ENCODE measurements at regions not wholly inside any gene's neighbourhood (a gene's known extent, or its start where the extent isn't known, plus 50 kb on each side); places are given as distances from the start of the nearest gene placed in this dataset.

DNA sequence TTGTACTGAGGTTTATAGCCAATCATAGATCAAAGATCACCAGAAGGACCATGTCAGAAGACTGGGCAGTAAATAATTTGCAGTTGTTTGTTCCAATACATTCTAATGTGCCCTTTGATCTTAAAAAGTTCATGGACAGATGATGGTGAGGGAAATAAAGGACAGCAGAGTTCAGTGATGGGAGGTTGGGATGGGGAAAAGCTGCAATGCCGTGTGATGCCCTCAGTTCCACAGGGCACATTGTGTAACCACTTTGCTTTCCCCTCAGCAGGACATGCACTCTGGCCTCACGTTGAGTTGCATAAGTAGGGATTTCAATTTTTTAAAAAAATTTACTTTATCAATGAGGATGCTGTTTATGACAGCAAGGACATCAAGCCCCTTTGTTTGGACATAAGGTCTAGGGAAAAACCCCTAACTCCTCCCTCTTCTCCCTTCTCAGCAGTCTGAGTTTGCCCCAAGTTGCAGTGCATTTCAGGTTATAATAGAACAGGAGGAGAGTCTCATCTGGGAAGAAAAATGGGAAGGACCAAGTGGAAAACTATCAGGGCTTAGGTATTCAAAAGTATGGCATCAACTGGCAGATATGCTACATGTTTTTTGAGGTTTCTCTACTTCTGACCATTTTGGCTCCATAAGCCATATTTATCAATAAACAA, 83.1 kb upstream of the TMED7 start:
- TF ChIP-seq, protein P1, sequence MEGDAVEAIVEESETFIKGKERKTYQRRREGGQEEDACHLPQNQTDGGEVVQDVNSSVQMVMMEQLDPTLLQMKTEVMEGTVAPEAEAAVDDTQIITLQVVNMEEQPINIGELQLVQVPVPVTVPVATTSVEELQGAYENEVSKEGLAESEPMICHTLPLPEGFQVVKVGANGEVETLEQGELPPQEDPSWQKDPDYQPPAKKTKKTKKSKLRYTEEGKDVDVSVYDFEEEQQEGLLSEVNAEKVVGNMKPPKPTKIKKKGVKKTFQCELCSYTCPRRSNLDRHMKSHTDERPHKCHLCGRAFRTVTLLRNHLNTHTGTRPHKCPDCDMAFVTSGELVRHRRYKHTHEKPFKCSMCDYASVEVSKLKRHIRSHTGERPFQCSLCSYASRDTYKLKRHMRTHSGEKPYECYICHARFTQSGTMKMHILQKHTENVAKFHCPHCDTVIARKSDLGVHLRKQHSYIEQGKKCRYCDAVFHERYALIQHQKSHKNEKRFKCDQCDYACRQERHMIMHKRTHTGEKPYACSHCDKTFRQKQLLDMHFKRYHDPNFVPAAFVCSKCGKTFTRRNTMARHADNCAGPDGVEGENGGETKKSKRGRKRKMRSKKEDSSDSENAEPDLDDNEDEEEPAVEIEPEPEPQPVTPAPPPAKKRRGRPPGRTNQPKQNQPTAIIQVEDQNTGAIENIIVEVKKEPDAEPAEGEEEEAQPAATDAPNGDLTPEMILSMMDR (IDR thresholded peaks at IDR 0.05): no peak
- no peak for TF ChIP-seq POLR2A (IDR thresholded peaks at IDR 0.05)

All from heart left ventricle (tissue), 13 donors.